ENCODE measurements at regions not wholly inside any gene's neighbourhood (a gene's known extent, or its start where the extent isn't known, plus 50 kb on each side); places are given as distances from the start of the nearest gene placed in this dataset.
"Not testable (repeated sequence)": the region's sequence is repeated elsewhere in the genome, so short reads cannot be mapped to it uniquely, and the experiment has no call there.

DNA sequence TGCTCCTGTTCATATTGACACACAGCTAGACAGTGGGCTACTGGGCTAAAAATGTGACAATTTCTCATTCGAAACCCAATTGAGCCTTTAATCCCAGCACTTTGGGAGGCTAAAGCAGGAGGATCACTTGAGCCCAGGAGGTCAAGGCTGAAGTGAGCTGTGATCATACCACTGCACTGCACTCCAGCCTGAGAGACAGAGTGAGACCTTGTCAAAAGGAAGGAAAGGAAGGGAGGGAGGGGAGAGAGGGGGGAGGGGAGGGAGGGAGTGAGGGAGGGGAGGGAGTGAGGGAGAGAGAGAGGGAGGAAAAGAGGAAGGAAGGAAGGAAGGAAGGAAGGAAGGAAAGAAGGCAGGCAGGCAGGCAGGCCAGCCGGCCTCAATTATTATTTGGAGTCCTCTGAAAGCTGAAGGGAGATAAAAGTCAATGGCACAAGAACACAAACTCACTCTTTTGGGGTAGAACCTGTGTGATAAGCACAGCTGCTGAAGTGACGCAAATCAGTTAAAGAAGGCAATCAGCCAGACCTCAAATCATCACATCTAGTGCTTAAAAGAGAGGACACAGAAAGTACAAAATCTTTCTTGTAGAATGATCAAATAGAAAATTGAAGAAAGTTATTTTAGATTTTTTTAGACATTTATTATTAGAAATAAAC lies 98.1 kb downstream of the CCDC71L start:
- DNase-seq: no peak

DNA sequence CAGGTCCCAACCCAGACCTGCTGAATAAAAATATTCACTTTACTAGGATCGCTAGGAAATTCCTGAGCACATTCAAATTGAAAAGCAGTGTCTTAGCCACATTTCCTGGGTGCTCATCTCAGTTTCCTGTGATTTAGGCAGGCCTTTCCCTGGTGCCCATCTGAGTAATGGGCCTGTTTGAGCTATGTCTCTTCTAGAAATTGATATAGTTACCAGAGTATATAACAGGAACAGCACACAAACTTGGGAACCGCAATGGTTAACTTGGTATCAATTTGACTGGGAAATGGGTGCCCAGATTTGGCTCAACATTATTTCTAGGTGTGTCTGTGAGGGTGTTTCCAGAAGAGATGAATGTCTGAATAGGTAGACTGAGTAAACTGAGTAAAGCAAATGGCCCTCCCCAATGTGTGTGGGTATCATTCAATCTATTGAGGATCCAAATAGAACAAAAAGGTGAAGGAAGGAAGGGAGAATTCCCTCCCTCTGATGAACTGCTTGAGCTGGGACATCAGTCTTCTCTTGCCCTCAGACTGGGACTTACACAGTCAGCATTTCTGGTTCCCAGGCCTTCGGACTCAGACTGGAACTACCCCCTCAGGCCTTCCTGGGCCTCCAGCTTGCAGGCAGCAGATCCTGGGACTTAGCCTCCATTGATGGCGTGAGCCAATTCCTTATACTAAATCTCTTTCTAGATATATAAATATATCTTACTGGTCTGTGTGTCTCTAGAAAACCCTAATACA lies 99.1 kb downstream of the CCDC71L start:
- DNase-seq: no peak

DNA sequence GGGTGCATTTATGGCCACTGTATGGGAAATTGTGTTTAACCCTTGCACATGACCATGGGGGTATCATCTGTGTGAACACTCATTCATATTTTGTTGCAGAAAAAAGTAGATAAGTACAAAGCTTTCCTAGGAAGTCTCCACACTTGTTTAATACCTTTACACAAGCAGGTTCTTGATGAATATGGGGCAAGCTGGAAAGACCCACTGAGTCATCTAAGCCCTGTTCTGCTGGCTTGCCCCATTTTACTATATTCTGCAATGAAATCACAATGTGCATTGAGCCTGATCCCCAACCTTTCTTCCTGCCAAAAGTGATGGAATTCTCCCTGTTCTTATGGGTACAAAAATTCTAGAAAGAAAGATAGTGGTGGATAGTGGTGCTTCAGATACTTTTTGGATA lies 99.8 kb downstream of the CCDC71L start:
- no peak for DNase-seq

DNA sequence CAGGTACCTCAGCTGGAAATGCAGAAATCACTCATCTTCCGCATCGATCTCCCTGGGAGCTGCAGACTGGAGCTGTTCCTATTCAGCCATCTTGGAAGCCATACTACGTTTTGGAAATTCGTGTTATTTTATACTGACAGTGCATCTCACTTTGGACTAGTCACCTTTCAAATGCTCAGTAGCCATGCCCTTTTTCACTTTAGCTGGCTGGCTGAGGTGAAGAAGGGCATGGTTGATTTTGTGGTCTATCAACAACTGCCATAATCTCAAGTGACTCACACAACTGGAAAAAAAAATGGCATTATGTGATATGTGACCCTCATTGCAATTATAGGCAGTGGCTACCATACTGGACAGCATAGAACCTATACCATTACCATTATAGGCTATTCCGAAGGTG lies 100.5 kb downstream of the CCDC71L start:
- no peak for DNase-seq

DNA sequence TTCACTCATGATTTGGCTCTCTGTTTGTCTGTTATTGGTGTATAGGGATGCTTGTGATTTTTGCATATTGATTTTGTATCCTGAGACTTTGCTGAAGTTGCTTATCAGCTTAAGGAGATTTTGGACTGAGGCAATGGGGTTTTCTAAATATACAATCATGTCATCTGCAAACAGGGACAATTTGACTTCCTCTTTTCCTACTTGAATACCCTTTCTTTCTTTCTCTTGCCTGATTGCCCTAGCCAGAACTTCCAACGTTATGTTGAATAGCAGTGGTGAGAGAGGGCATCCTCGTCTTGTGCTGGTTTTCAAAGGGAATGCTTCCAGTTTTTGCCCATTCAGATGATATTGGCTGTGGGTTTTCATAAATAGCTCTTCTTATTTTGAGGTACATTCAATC lies 104.7 kb downstream of the CCDC71L start:
- DNase-seq: not testable (repeated sequence)

DNA sequence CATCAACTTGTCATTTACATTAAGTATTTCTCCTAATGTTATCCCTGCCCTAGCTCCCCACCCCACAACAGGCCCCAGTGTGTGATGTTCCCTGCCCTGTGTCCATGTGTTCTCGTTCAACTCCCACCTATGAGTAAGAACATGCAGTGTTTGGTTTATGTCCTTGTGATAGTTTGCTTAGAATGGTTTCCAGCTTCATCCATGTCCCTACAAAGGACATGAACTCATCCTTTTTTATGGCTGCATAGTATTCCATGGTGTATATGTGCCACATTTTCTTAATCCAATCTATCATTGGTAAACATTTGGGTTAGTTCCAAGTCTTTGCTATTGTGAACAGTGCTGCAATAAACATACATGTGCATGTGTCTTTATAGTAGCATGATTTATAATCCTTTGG lies 106.3 kb downstream of the CCDC71L start:
- DNase-seq: not testable (repeated sequence)

DNA sequence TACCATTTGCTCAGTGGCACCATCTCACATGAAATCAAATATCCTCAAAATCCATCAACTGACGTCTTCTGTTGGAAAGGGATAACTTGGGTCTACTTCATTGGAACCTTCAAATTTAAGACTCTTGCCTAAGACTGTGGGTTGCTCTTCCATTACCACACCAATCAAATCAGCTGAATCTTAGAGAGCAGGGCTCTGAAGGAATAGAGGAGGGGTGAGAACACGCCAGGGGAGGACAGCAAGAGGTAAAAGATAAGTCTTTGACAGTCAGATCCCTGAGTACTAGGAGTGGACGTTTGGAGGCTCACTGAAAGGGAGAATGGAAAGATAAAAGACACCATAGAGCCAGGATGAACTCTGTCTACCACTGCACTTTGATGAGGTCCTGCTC lies 107.5 kb downstream of the CCDC71L start:
- no peak for DNase-seq

DNA sequence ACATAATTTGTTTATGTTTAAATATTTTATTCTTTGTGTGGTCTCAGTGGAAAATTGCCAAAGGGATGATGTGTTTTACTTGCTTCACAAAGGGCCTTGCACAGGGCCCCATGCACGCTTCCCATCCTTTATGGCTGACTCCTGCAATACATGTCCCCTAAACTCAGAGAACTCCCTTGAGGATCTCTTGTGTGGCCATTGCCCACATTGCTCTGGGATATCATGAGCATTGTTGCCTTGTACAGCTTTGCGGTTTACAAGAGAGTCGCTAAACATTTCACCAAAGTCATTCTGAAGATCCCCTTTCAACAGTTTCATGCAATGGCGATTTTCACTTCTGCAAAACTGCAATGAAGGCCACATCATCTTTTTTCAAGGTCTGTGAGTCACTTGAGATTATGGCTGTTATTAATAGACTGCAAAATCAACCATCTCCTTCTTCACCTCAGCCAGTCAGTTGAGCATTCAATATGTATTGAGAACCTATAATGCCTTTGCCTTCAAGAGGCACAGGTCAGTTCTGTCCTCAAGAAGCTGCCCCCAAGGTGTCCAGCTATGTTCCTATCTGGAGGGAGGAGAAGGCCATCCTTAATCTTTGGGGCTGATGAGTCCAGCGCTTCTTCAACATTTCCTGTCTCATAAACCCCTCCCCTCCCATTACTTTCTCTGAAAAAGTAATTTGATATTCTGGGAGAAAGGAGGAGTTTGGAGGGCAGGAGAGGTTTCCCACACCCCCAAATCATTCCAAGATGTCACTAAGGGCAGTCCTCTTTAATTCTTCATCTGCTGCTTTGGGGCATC lies 108.1 kb downstream of the CCDC71L start:
- peak; percentile 4 for DNase-seq

DNA sequence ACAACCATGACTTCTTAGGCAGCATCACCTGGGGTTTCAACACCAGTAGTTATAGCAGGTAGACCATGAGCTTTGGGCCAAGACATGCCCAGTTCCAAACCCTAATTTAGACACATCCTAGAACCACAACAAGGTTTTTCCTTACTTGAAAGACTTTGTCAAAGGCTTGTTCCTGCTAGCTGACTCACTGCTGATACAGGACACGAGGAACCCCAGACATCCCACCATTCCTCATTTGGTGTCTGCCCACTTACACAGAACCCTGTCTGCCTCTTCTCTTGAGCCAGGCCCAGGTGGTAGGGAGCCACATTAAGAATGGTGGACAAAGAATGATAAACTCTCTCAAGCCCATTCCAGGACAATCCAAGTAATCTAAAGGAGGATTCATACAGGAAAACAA lies 109.0 kb downstream of the CCDC71L start:
- DNase-seq: no peak

DNA sequence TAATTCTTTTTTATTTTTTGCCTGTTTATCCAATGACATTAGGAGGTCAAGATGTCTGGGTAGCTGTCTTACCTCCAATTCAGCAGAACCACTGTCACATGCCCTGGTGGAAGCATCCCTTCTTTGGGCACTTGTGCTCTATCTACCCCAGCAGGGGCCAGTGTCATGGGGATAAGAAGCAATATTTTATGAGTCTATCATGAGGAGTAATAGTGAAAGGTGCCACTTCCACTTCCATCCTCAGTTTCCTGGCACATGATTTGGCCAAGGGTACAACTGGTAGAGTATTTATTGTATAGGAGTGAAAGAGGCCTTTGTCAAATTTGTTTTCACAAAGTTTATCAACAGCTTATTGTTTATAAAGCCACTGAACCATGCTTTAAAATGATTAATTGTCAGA lies 112.5 kb downstream of the CCDC71L start:
- DNase-seq: no peak

DNA sequence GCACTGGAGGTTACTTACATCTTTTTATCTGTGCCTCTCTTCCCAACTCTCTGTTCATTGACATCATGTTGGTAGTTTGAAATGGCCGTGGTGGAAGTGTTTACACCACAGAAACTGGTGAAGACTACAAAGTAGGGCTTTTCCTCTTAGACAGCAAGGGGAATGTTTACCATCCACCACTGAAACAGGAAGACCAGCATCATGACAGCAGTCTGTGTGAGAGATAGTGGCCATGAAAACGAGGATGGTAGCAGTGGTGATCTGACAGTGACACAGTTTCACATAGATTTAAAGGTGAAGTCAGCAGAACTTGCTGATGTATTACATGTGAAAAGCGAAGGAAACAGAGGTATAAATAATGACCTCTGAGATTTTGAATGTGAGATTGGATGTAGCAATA lies 115.7 kb downstream of the CCDC71L start:
- no peak for DNase-seq

DNA sequence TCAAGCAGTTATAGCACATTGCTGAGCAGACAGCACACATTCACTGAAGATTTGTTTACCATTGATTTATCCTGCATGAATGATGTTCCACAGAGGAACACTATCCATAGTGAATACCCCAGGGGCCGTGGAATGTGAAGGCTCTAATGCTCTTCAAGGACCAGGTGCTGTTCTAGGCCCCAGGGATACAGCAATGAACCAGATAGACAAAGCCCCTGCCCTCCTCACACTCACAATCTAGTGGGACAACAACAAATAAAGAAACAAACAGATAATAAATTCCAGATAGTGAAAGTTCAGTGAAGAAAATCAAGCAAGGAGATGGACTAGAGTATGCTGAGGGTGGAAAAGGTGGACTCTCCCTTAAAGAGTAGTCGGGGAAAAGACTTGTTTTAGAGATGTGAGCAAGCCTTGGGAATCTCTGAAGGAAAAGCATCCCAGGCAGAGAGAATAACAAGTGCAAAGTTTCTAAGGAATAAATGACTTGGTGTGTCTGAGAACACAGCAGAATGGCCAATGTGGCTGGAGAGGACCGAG lies 117.7 kb downstream of the CCDC71L start:
- DNase-seq: no peak

DNA sequence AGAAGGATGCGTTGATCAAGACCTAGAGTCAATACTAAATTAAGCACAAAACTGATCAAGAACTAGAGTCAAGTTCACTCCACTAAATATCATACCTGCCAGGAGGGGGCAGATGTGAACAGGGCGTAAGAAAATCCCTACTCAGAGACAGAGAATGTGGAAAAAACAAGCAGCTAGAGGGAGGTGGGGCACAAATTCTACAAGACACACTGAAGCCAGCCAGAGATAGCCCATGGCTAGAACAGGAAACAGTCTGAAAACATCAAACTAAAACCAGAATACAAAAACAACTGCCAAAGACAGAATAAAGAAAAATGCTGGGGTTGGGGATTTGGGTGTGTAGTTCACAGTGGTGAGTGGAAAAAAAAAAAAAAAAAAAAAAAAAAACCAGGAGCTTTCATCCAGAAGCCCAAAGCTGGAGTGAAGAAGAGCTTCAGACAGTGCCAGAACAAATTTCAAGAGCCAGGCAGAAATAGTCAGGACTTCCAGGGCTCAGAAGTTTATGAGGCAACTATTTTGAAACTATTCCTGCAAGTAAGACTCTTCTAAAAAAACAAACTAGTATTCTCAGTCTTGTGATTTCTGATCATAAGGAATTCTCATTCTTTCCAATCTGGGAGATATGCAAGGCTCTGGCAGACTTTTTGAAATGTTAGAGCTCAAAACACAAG lies 118.3 kb downstream of the CCDC71L start:
- peak; percentile 52 for DNase-seq

DNA sequence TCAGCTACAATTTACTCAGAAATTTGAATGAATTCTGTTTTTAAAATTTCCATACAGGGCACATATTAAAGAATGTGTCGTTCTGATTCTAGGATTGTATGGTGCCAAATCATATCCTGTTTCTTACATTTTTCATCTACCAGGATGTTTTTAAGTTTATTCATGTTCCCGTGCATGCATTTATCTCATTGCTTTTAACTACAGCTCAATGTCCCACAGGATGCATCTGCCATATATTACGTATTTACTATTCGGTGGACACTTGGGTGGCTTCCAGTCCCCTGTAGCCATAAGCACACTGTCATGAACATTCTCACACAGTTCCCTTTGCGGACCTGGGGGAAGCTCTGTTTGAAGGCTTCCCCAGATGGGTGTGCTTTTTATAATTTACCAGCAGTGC lies 122.3 kb downstream of the CCDC71L start:
- no peak for DNase-seq

DNA sequence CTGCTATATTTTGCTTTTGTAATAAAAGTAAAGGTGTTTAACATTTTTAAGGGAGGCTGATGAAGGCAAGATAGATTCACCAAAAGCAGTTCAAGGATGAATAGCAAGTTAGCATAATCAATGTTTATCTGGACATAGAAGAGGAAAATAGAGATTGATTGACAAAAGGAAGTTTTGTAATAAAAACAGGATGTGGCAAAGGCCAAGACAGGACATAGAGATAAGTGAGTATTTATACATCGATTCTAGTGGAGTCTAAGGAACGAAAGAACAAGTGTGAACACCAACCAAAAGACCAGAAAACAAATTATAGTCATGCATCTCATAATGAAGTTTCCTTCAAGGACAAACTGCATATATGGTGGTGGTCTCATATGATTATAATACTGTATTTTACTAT lies 123.8 kb downstream of the CCDC71L start:
- no peak for DNase-seq

DNA sequence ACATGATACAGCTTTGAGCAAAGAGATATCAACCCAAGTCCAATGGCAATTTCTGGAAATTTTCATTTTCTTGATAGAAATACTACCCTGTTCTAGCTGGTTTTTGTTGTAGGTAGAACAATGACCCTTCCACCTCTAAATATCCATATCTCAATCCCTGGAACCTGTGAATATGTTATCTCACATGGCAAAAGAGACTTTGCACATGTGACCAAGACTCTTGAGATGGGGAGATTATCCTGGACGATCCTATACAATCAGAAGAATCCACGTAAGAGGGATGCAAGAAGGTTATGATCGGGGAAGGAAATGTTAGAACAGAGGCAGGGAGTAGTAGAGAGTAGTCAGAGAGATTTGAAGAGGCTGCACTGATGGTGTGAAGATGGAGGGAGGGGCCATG lies 124.9 kb downstream of the CCDC71L start:
- no peak for DNase-seq

DNA sequence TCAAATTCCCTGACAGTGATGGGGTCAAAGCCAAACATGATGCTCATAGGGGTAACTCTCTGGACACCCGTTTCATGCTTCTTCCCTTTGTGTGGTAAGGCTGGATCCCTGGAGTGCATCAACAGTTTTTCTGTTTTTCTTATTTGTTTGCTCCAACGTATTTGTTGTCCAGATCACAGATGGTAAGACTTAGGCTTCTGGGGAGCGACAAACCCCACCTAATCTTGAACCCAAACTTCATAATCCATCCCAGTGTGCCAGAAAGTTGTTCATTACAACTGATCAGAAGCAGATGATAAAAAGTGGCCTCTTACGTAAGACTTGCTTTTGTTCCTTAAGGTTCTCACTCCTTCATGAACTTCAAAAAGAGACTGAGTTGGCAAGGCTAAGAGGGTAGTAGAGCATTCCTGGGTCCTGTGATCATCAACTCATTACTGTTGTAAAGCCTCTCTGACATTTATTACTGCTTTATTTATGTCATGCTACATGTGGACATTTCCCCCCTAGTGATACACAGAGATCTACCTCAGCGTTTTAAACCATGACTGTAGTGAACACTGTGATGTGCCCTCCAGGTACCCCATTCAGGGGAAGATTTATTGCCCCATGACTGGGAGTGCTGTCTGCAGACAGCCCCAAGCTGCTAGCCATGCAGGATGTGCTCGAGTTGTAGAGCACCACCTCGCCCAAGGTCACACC lies 125.6 kb downstream of the CCDC71L start:
- DNase-seq: no peak

DNA sequence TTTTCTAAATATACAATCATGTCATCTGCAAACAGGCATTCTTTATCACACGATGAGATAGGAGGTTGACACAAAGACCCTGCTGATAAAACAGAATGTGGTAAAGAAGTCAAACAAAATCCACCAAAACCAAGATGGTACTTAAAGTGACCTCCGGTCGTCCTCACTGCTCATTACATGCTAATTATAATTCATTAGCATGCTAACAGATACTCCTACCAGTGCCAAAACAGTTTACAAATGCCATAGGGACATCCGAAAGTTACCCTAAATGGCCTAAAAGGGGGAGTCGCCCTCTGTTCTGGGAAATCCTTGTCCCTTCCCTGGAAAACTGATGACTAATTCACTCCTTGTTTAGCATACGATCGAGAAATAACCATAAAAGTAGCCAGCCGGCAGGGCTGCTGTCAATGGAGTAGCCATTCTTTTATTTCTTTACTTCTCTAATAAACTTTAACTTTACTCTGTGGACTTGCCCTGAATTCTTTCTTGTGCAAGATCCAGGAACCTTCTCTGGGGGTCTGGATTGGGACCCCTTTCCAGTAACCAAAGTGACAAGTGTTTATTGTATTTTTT lies 126.6 kb downstream of the CCDC71L start:
- DNase-seq: no peak

DNA sequence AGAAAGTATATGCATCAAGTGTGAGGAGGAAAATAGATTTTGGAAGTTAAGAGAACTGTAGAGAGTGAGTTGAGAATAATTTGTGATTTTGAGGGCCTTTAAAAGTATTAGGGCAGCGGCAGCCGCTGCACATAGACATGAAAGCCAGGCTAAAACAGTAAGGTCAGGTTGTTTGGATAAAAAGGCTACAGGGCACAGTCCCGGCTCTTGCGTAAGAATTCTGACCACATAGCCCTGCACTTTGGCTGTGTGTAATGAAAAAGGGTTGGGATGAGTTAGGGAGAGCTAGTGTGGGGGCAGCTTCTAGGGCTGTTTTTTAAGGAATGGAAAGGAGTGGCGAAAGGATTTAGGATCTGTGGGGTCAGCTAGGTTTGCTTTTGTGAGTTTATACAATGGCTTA lies 130.8 kb downstream of the CCDC71L start:
- DNase-seq: not testable (repeated sequence)

DNA sequence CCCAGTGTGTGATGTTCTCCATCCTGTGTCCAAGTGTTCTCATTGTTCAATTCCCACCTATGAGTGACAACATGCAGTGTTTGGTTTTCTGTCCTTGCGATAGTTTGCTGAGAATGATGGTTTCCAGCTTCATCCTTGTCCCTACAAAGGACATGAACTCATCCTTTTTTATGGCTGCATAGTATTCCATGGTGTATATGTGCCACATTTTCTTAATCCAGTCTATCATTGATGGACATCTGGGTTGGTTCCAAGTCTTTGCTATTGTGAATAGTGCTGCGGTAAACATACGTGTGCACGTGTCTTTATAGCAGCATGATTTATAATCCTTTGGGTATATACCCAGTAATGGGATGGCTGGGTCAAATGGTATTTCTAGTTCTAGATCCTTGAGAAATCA lies 134.3 kb downstream of the CCDC71L start:
- not testable (repeated sequence) for DNase-seq

DNA sequence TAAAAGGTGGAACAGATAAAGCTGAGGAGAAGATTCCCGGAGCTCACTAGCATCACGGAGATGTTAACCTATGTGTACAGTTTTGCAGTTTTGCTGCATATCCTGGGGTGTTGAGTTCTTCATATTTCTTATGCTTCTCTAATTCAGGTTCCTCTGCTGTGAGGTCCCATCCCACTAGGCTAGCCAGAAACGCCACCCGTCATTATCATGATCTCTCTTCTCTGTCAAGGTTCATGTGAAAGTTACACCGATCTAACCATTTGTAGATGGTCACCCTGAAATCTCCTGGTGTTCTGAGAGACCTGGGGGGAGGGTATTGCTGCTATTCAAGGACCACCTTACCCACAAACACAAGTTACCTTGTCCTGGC lies 136.3 kb downstream of the CCDC71L start:
- no peak for DNase-seq

DNA sequence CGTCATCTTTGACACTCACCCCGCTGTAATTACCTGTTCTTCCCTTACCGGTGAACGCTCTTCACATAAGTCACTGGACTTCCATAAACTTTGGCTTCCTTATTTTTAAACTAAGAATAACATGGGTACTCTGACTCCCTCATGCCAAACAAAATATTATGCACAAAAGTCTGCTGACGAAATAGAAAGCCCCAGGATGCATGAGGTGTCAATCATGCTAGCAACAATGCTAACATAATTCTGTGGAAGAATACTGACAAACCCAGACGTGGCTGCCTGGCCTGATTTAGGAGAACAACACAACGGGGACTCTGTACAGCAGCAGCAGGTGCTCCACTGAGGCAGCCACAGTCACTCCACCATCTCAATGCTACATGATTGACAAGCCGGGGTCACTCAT lies 137.5 kb downstream of the CCDC71L start:
- no peak for DNase-seq
